GM18870 (cell line): ENCODE measurements at regions not wholly inside any gene's neighbourhood (a gene's known extent, or its start where the extent isn't known, plus 50 kb on each side); places are given as distances from the start of the nearest gene placed in this dataset.
"Not testable (repeated sequence)": the region's sequence is repeated elsewhere in the genome, so short reads cannot be mapped to it uniquely, and the experiment has no call there.

Experiments used
- ATAC-seq: cut with Tn5 transposase; IDR thresholded peaks from one replicate; pipeline ENCODE4 v1.9.1; 2021; ENCODE audit warnings: moderate library complexity; ENCODE audit not compliant: unreplicated experiment

GRCh38 chr14:30156571-30156970 is 228.9 kb upstream of the PRKD1 start:
- no peak for ATAC-seq

- no peak for ATAC-seq
Observed at GRCh38 chr14:30158299-30158698, 230.7 kb upstream of the PRKD1 start.

- ATAC-seq = no peak
Observed at GRCh38 chr14:30159374-30159773, 231.7 kb upstream of the PRKD1 start.

- no peak for ATAC-seq
Observed at GRCh38 chr14:30160608-30161007, 233.0 kb upstream of the PRKD1 start.

- no peak for ATAC-seq
Observed at GRCh38 chr14:30162066-30162465, 234.4 kb upstream of the PRKD1 start.

DNA sequence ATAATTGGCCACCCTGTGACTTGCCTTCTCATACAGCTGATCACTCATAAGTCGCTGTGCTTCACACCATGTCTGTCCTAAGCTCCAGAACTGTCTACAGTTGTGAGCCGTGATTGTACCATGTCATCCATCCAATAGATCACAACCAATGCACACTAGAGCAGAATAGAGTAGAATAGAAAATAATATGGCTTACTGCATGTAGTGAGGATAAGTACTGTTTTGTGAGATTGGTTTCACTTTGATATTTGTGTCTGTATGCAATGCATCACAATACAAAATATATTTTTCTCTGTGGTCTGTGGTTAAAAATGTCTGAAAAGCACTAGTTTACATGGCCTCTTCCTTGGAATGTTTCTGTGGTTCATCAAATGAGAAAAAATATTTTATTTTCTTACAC is 237.6 kb upstream of the PRKD1 start:
- no peak for ATAC-seq

DNA sequence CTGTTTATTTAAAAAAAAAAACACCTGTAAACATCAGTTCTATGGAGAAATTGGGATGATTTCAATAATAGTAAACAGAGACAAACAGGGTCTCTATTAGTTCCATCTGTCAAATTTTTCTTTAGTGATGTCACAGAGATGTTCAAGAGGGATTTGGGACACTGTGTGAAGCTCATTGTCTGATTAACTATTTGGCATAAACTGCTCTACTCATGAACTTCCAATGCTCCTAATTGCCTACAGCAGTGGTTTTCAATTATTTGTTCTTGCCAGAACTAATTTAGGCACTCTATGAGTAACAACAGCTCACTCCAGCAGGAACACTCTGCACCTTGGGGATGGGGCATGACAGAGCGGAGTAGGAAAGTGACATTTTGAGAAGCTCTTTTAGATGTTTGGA is 250.1 kb upstream of the PRKD1 start:
- no peak for ATAC-seq

GRCh38 chr14:30179381-30180130 is 251.9 kb upstream of the PRKD1 start:
- no peak for ATAC-seq

DNA sequence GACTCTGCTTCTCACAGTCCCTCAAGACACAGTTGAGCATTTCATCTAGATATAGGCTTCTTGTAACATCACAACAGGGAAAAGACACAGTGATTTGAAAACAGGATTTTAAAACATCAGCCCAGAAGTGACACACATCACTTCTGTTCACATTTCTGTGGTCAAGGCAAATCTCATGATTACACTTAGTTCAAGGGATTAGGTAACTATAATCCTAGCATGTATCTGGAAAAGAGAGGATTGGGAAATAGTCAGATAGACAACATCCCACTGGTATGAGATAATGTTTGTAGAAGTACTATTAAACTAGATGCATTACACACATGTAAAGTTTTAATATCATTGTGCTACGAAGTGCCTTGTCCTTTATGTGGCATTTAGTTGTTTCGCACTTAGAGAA is 252.6 kb upstream of the PRKD1 start:
- no peak for ATAC-seq

DNA sequence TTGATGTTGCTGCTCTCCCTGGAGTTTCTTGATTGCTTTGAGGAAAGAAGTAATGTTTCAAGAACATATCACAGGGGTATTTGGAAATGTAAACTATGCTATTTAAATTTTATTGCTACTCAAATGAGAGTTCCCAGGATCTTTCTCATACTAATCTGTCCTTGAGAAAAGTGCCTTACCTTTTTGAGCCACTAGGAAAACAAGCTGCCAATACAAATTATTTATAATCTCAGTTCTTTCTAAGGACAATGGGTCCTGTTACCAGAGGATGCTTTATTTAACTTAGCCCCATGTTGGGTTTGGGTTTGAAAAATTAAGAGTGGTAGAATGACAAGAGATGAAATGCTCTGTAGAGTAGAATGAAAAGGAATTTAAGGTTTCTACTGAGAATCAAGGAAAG is 258.2 kb upstream of the PRKD1 start:
- ATAC-seq = no peak

GRCh38 chr14:30191639-30192279 is 264.1 kb upstream of the PRKD1 start:
- ATAC-seq = no peak

- ATAC-seq = no peak
Observed at GRCh38 chr14:30193101-30193500, 265.5 kb upstream of the PRKD1 start.

DNA sequence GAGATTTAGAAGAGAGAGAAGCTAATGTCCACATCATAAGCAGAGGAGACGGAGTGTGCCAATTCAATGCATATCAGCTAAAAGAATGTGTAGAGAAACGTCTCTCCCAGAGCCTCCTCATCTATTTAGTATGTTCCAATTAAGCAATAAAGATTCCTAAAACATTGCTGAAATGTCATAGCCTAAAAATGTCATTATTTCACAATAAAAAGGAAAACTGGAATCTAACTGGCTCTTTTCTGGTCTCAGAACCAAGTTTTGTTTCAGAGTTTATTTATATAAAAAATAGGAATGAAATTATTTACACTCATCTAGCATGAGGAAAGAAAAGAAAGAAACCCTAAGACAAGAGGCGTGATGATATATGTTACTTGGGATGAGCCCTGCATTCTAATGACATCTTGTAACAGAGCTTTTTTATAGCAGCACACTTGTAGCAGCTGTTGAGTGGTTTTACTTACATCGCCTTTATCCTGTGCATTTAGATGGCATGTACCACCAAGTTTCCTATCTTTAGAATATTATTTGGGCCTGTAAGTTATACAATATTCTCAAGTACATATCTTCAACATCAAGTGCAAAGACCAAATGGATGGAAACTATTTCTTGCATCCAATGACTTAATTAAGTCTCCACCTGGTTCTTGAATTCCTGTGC is 266.3 kb upstream of the PRKD1 start:
- no peak for ATAC-seq

- no peak for ATAC-seq
Observed at GRCh38 chr14:30194741-30195148, 267.1 kb upstream of the PRKD1 start.

DNA sequence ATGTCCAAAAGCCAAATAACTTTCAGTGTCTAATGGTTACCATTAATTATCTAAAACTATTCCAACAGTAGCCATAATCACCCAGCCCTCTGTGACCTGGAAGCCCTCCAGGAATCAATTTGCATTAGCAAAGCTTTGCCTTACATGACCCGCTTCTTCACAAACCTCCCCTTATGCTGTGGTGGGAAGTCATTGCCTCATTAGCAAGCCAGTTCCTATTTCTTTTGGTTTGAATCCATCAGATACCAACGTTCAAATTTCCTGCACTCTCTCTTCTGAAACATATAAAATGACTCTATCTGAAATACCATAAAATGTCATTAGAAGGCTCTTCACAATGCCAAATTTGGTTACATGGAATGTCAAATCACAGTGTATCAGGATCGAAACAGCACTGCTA is 268.3 kb upstream of the PRKD1 start:
- ATAC-seq = no peak

GRCh38 chr14:30196861-30197260 is 269.2 kb upstream of the PRKD1 start:
- no peak for ATAC-seq

GRCh38 chr14:30198720-30199119 is 271.1 kb upstream of the PRKD1 start:
- ATAC-seq = not testable (repeated sequence)

GRCh38 chr14:30204431-30204980 is 276.9 kb upstream of the PRKD1 start:
- ATAC-seq = no peak

DNA sequence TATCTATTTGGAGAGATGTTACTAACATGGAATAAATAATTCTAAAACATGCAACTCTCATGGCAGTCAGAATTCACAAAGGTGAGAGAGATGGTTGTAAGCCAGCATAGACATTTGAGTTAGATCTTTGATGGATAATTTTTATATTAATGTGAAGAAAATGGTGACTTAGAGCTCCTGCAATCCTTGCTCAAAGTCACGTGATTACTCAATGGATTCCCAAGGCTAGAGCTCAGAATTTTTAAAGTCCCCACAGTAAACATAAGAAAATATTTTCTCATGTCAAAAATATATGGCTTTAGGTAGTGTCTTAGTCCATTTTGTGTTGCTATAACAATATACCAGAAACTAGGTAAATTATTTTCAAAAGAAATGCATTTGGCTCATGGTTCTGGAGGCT is 281.5 kb upstream of the PRKD1 start:
- no peak for ATAC-seq

GRCh38 chr14:30210630-30211029 is 283.0 kb upstream of the PRKD1 start:
- ATAC-seq = no peak

GRCh38 chr14:30211326-30211725 is 283.7 kb upstream of the PRKD1 start:
- ATAC-seq = no peak

DNA sequence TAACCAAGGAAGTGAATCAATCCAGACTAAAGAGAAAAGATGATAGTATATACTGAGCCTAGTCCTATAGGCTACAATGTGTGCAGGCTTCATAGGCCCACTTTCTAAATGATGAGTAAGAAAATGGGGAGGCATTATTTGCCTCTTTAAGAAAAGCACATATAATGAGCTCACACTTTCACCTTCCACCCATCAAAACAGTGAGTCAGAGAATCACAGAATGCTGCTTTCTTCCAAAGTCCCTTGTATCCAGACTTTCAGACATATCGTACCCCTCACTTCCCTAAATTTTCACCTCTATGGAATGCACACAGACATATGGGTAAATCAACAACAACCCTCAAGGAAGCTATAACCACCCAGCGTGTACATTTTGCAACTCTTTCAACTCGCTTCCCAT is 286.4 kb upstream of the PRKD1 start:
- no peak for ATAC-seq
